Mesodermal cell (in vitro differentiated cells): ENCODE measurements at regions not wholly inside any gene's neighbourhood (a gene's known extent, or its start where the extent isn't known, plus 50 kb on each side); places are given as distances from the start of the nearest gene placed in this dataset.

Source experiments
- H3K27ac ChIP-seq: 2 replicates; pipeline ENCODE4 v1.7.0; 2013; ENCODE audit warnings: mild to moderate bottlenecking, low read depth, low read length, moderate library complexity; ENCODE audit not compliant: severe bottlenecking
- H3K36me3 ChIP-seq: 2 replicates; pipeline ENCODE4 v1.7.1; 2013; ENCODE audit warnings: mild to moderate bottlenecking, low read length, moderate library complexity; ENCODE audit not compliant: control insufficient read depth, insufficient read depth
- H3K4me1 ChIP-seq: one replicate; pipeline ENCODE4 v1.7.1; 2013; ENCODE audit warnings: mild to moderate bottlenecking, low read length; ENCODE audit not compliant: insufficient read depth, control insufficient read depth, poor library complexity, severe bottlenecking
- H3K4me3 ChIP-seq: 2 replicates; pipeline ENCODE4 v1.7.0; 2013; ENCODE audit warnings: low read length, control low read depth, mild to moderate bottlenecking; ENCODE audit not compliant: insufficient read depth, poor library complexity, severe bottlenecking; ENCODE audit errors: extremely low read depth
- H3K9me3 ChIP-seq: 2 replicates; pipeline ENCODE4 v1.7.1; 2013; ENCODE audit warnings: mild to moderate bottlenecking, low read length, moderate library complexity; ENCODE audit not compliant: control insufficient read depth
- WGBS, 2 experiments: methylation state at CpG; one replicate each; pipeline ENCODE4 v1.1.5; 2013; ENCODE audit warnings: missing lambda C conversion rate in 2 of 2; ENCODE audit not compliant: insufficient coverage in 2 of 2; 5-methylcytosine and 5-hydroxymethylcytosine counted together

- H3K4me1 ChIP-seq = peaks cover 7% of the 10 kb centered on the region
- no peaks in the 10 kb centered on the region for H3K9me3 ChIP-seq
- H3K27ac ChIP-seq = no peak overlapping the region
- WGBS, 2 experiments = 93 to 96% methylated on average over 13 to 17 of the region's 17 CpGs
- peaks cover 3% of the 10 kb centered on the region for H3K36me3 ChIP-seq
- no peak overlapping the region for H3K4me3 ChIP-seq
Observed at GRCh38 chr14:95455246-95455645, 61.2 kb downstream of the SYNE3 start.

GRCh38 chr14:95453713-95453980, 62.8 kb downstream of the SYNE3 start:
- no peak overlapping the region for H3K27ac ChIP-seq
- peaks cover 7% of the 10 kb centered on the region for H3K36me3 ChIP-seq
- no peaks in the 10 kb centered on the region for H3K9me3 ChIP-seq
- H3K4me1 ChIP-seq = peaks cover 3% of the 10 kb centered on the region
- no peak overlapping the region for H3K4me3 ChIP-seq
- 80 to 88% methylated on average over 1 of the region's 1 CpG for WGBS, 2 experiments

GRCh38 chr14:95452893-95453712, 63.3 kb downstream of the SYNE3 start:
- Histone ChIP-seq H3K4me1 (no peaks in the 10 kb centered on the region), H3K4me3 (no peak overlapping the region), H3K36me3 (peaks cover 7% of the 10 kb centered on the region), H3K9me3 (no peaks in the 10 kb centered on the region), H3K27ac (no peak overlapping the region)
- WGBS, 2 experiments = 85 to 87% methylated on average over 6 to 8 of the region's 10 CpGs

- Histone ChIP-seq H3K27ac (no peak overlapping the region), H3K4me3 (no peak overlapping the region), H3K36me3 (peaks cover 7% of the 10 kb centered on the region), H3K9me3 (no peaks in the 10 kb centered on the region), H3K4me1 (no peaks in the 10 kb centered on the region)
- 75 to 94% methylated on average over 8 to 15 of the region's 18 CpGs for WGBS, 2 experiments
Observed at GRCh38 chr14:95452176-95452892, 64.1 kb downstream of the SYNE3 start.

GRCh38 chr14:95449131-95449530, 67.3 kb downstream of the SYNE3 start:
- 93 to 94% methylated on average over 11 of the region's 11 CpGs for whole genome bisulfite sequencing, 2 experiments
- Histone ChIP-seq H3K4me3 (no peak overlapping the region), H3K27ac (no peak overlapping the region)

GRCh38 chr14:95446470-95446869, 70.0 kb downstream of the SYNE3 start:
- Histone ChIP-seq H3K4me3 (no peak overlapping the region), H3K27ac (no peak overlapping the region), H3K9me3 (no peaks in the 10 kb centered on the region), H3K36me3 (peaks cover 4% of the 10 kb centered on the region), H3K4me1 (peaks cover 3% of the 10 kb centered on the region)
- 93 to 100% methylated on average over 2 to 3 of the region's 4 CpGs for WGBS, 2 experiments

More at GRCh38 chr14:95449131-95449530, 67.3 kb downstream of the SYNE3 start:
- Histone ChIP-seq H3K36me3 (peaks cover 7% of the 10 kb centered on the region), H3K9me3 (no peaks in the 10 kb centered on the region), H3K4me1 (no peaks in the 10 kb centered on the region)

- Histone ChIP-seq H3K4me1 (peaks cover 3% of the 10 kb centered on the region), H3K36me3 (peaks cover 4% of the 10 kb centered on the region), H3K4me3 (no peak overlapping the region), H3K9me3 (no peaks in the 10 kb centered on the region), H3K27ac (no peak overlapping the region)
- WGBS, 2 experiments = 81 to 82% methylated on average over 6 of the region's 6 CpGs
Observed at GRCh38 chr14:95445676-95446075, 70.8 kb downstream of the SYNE3 start.

GRCh38 chr14:95445161-95445560, 71.3 kb downstream of the SYNE3 start:
- no peak overlapping the region for H3K4me3 ChIP-seq
- H3K27ac ChIP-seq = no peak overlapping the region
- peaks cover 4% of the 10 kb centered on the region for H3K36me3 ChIP-seq
- no peaks in the 10 kb centered on the region for H3K9me3 ChIP-seq
- WGBS, 2 experiments = 90 to 100% methylated on average over 1 to 2 of the region's 3 CpGs
- peaks cover 3% of the 10 kb centered on the region for H3K4me1 ChIP-seq

- Histone ChIP-seq H3K36me3 (peaks cover 6% of the 10 kb centered on the region), H3K9me3 (no peaks in the 10 kb centered on the region), H3K27ac (no peak overlapping the region), H3K4me1 (peaks cover 3% of the 10 kb centered on the region), H3K4me3 (no peak overlapping the region)
- WGBS, 2 experiments = 89 to 92% methylated on average over 11 to 15 of the region's 16 CpGs
Observed at GRCh38 chr14:95444132-95445129, 72.0 kb downstream of the SYNE3 start.

GRCh38 chr14:95442633-95443021, 73.8 kb downstream of the SYNE3 start:
- Histone ChIP-seq H3K27ac (no peak overlapping the region), H3K9me3 (no peaks in the 10 kb centered on the region), H3K36me3 (peaks cover 14% of the 10 kb centered on the region), H3K4me1 (peaks cover 3% of the 10 kb centered on the region), H3K4me3 (no peak overlapping the region)
- WGBS, 2 experiments = 34 to 40% methylated on average over 3 of the region's 5 CpGs
